Endothelial cell of umbilical vein (primary cell): ENCODE measurements at regions not wholly inside any gene's neighbourhood (a gene's known extent, or its start where the extent isn't known, plus 50 kb on each side); places are given as distances from the start of the nearest gene placed in this dataset.

Experiments used
- BruUV-seq: library from RNA; stranded (reverse); fragments of 400-500 nt; replicated peaks from 2 replicates; lab custom pipeline; 2021; lab: Mats Ljungman, UMichigan
- CTCF ChIA-PET: fragments of 300-600, 350-600 bp; sonication (Branson Sonifier 250); formaldehyde crosslinking; loops from one replicate; lab custom pipeline; 2021; ENCODE audit warnings: antibody characterized with exemption, inconsistent platforms; lab: Charles Lee
- POLR2A ChIA-PET: fragments of 300-600, 350-600 bp; sonication (Branson Sonifier 250); formaldehyde crosslinking; loops from one replicate; lab custom pipeline; 2021; ENCODE audit warnings: antibody characterized with exemption, inconsistent platforms; lab: Charles Lee
- DNase-seq: peaks from one replicate; pipeline ENCODE4 v3.0.0-alpha.2; 2011; ENCODE audit warnings: low read depth, low spot score
- FAIRE-seq: peaks from 2 replicates; lab custom pipeline; 2011; peaks lifted over from hg19 to GRCh38; lab: Jason Lieb, UNC
- H2AFZ ChIP-seq: 2 replicates; pipeline ENCODE4 v1.6.0; 2012; ENCODE audit warnings: low read depth, low read length, control low read depth, inconsistent platforms
- H3K27ac ChIP-seq: 2 replicates; pipeline ENCODE4 v1.5.1; 2011; ENCODE audit warnings: low read depth, mild to moderate bottlenecking, control low read depth, low read length, moderate library complexity; ENCODE audit not compliant: insufficient read depth
- H3K27me3 ChIP-seq, 2 experiments: 2 replicates each; pipeline versions ENCODE4 v1.6.0 to v1.6.1; 2011; ENCODE audit warnings: low read length in 2 of 2, mixed read lengths in 1 of 2; ENCODE audit not compliant: control insufficient read depth in 2 of 2, insufficient read depth in 2 of 2
- H3K36me3 ChIP-seq, 2 experiments: 2 replicates in 1 of 2; 3 replicates in 1 of 2; pipeline ENCODE4 v1.5.1; 2011; ENCODE audit warnings: low read length in 2 of 2, mild to moderate bottlenecking in 1 of 2, moderate library complexity in 1 of 2; ENCODE audit not compliant: control insufficient read depth in 2 of 2, insufficient read depth in 2 of 2; ENCODE audit errors: extremely low read depth in 1 of 2
- H3K4me1 ChIP-seq: 3 replicates; pipeline ENCODE4 v1.5.1; 2011; ENCODE audit warnings: mild to moderate bottlenecking, low read length; ENCODE audit not compliant: control insufficient read depth, insufficient read depth; ENCODE audit errors: extremely low read depth
- H3K4me2 ChIP-seq: 2 replicates; pipeline ENCODE4 v1.6.1; 2011; ENCODE audit warnings: low read length, control low read depth, mixed read lengths; ENCODE audit not compliant: insufficient read depth
- H3K4me3 ChIP-seq, 3 experiments: fragments of 200-600 bp in 1 of 3; sonication (generic), shearing (Covaris generic) in 1 of 3; replicated peaks in 1 of 3; 2 replicates each; pipeline ENCODE4 v1.5.1; 2011 to 2016; ENCODE audit warnings: control low read depth in 3 of 3, low read length in 3 of 3, mild to moderate bottlenecking in 2 of 3, inconsistent platforms in 1 of 3, low read depth in 1 of 3, moderate library complexity in 1 of 3; ENCODE audit not compliant: insufficient read depth in 1 of 3
- H3K79me2 ChIP-seq: 2 replicates; pipeline ENCODE4 v1.6.0; 2012; ENCODE audit warnings: low read length, inconsistent platforms; ENCODE audit not compliant: control insufficient read depth, insufficient read depth
- H3K9ac ChIP-seq: replicated peaks from 2 replicates; pipeline ENCODE3; 2011; ENCODE audit warnings: low read length, control low read depth; ENCODE audit not compliant: insufficient read depth; ENCODE audit errors: extremely low read depth
- H3K9me1 ChIP-seq: replicated peaks from 3 replicates; pipeline ENCODE4 v1.6.0; 2011; ENCODE audit warnings: mild to moderate bottlenecking, low read length; ENCODE audit not compliant: control insufficient read depth, insufficient read depth; ENCODE audit errors: extremely low read depth
- H3K9me3 ChIP-seq: replicated peaks from 2 replicates; pipeline ENCODE4 v1.5.1; 2012; ENCODE audit warnings: low read length, inconsistent platforms; ENCODE audit not compliant: control insufficient read depth, insufficient read depth
- H4K20me1 ChIP-seq: replicated peaks from 2 replicates; pipeline ENCODE3; 2011; ENCODE audit warnings: mild to moderate bottlenecking, low read length; ENCODE audit not compliant: control insufficient read depth, insufficient read depth; ENCODE audit errors: extremely low read depth
- EZH2 ChIP-seq: IDR thresholded peaks from 2 replicates; pipeline ENCODE4 v1.6.1; 2012; ENCODE audit warnings: borderline replicate concordance, low read depth, mild to moderate bottlenecking, moderate library complexity, low read length, inconsistent platforms; ENCODE audit not compliant: severe bottlenecking
- FOS ChIP-seq: IDR thresholded peaks from 2 replicates; pipeline ENCODE4 v1.6.1; 2011; ENCODE audit warnings: mild to moderate bottlenecking, low read length, moderate library complexity, borderline replicate concordance; ENCODE audit not compliant: insufficient read depth
- GATA2 ChIP-seq: IDR thresholded peaks from 2 replicates; pipeline ENCODE4 v1.7.0; 2011; ENCODE audit warnings: low read depth, mild to moderate bottlenecking, moderate library complexity, mixed read lengths, low read length; ENCODE audit not compliant: insufficient read length, insufficient read depth
- JUN ChIP-seq: IDR thresholded peaks from 2 replicates; pipeline ENCODE4 v1.6.1; 2011; ENCODE audit warnings: borderline replicate concordance, low read depth; ENCODE audit not compliant: insufficient read length, insufficient read depth
- MYC ChIP-seq: IDR thresholded peaks from one replicate; pipeline ENCODE4 v1.6.1; 2011; ENCODE audit warnings: mild to moderate bottlenecking, low read depth, low read length
- POLR2A ChIP-seq: IDR thresholded peaks from 2 replicates; pipeline ENCODE4 v1.6.1; 2012; ENCODE audit warnings: low read depth, mild to moderate bottlenecking, control low read depth, low read length
- POLR2AphosphoS5 ChIP-seq: IDR thresholded peaks from 2 replicates; pipeline ENCODE4 v1.6.1; 2012; ENCODE audit warnings: low read depth, mild to moderate bottlenecking, control low read depth, low read length, moderate library complexity; ENCODE audit not compliant: insufficient read depth
- dilution Hi-C: fragments of 300-500 bp; cut with MboI; formaldehyde crosslinking; loops from one replicate; pipeline ENCODE4 v1.15.0; 2019; ENCODE audit warnings: low sequenced_read_pairs; ENCODE audit not compliant: extremely low pct_ligation_motif_present
- intact Hi-C: fragments of 100-400 bp; cut with micrococcal nuclease; formaldehyde crosslinking; loops from one replicate; pipeline ENCODE4 v1.10.0; 2022
- TF ChIP-seq, protein P1 (sequence below), 2 donors: IDR thresholded peaks; 1 replicate in 1 of 2; 2 replicates in 1 of 2; pipeline ENCODE4 v1.5.1; 2011; ENCODE audit warnings: low read length in 2 of 2, mild to moderate bottlenecking in 2 of 2, moderate library complexity in 2 of 2, control low read depth in 1 of 2, inconsistent platforms in 1 of 2, low read depth in 1 of 2; ENCODE audit not compliant: insufficient read depth in 1 of 2; ENCODE audit errors: extremely low read depth in 1 of 2
- TF ChIP-seq, protein P2 (sequence below): IDR thresholded peaks from 2 replicates; pipeline ENCODE4 v1.6.1; 2011; ENCODE audit not compliant: insufficient read depth, insufficient read length

DNA sequence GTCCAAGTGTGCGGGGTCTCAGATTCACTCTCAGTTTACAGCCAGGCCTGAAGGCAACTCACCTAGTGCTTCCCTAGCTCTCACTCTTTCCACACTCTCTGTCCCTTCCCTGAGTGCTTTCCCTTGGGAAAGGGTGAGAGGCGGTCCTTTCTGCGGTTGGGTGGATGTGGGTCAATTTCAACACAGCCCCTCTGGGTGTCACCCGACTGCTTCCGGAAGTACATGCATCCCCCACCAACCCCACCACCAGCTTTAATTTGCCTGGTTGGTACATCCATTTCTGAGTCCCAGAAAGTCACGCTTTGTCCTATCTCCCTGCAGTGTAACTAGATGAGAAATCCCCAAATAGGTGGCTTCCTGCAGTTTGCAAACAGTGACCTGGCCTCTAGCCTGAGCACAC, 307.3 kb upstream of the MEIS1 start:
- peaks cover 1% of the 10 kb centered on the region for H3K9me3 ChIP-seq
- no peak for DNase-seq
- no peaks in the 10 kb centered on the region for H3K79me2 ChIP-seq
- H3K9me1 ChIP-seq = no peaks in the 10 kb centered on the region
- no peak overlapping the region for H3K4me2 ChIP-seq
- no peak overlapping the region for H2AFZ ChIP-seq
- H3K27ac ChIP-seq = no peak overlapping the region
- BruUV-seq = no TSS peak
- no peaks in the 10 kb centered on the region for H4K20me1 ChIP-seq
- no peaks in the 10 kb centered on the region for H3K27me3 ChIP-seq
- intact Hi-C loops = no loop called here
- no peaks in the 10 kb centered on the region for H3K4me1 ChIP-seq
- ChIA-PET CTCF (no interaction called here), POLR2A (no interaction called here)
- no peak for FAIRE-seq
- H3K4me3 ChIP-seq = no peak overlapping the region
- no peak overlapping the region for H3K9ac ChIP-seq
- dilution Hi-C loops = no loop called here
- H3K36me3 ChIP-seq = no peaks in the 10 kb centered on the region
- TF ChIP-seq EZH2 (no peak), JUN (no peak), MYC (no peak), POLR2A (no peak), GATA2 (no peak), FOS (no peak), POLR2AphosphoS5 (no peak)
- TF ChIP-seq, protein P1, sequence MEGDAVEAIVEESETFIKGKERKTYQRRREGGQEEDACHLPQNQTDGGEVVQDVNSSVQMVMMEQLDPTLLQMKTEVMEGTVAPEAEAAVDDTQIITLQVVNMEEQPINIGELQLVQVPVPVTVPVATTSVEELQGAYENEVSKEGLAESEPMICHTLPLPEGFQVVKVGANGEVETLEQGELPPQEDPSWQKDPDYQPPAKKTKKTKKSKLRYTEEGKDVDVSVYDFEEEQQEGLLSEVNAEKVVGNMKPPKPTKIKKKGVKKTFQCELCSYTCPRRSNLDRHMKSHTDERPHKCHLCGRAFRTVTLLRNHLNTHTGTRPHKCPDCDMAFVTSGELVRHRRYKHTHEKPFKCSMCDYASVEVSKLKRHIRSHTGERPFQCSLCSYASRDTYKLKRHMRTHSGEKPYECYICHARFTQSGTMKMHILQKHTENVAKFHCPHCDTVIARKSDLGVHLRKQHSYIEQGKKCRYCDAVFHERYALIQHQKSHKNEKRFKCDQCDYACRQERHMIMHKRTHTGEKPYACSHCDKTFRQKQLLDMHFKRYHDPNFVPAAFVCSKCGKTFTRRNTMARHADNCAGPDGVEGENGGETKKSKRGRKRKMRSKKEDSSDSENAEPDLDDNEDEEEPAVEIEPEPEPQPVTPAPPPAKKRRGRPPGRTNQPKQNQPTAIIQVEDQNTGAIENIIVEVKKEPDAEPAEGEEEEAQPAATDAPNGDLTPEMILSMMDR (IDR thresholded peaks at IDR 0.05; ENCODE audit: extremely low read depth in 1 of 2, insufficient read depth in 1 of 2, low read depth in 1 of 2, low read length in 2 of 2) = no peak
- TF ChIP-seq, protein P2, sequence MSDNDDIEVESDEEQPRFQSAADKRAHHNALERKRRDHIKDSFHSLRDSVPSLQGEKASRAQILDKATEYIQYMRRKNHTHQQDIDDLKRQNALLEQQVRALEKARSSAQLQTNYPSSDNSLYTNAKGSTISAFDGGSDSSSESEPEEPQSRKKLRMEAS = no peak
